ENCODE measurements at regions not wholly inside any gene's neighbourhood (a gene's known extent, or its start where the extent isn't known, plus 50 kb on each side); places are given as distances from the start of the nearest gene placed in this dataset.

- no peak for DNase-seq
These were observed 81.4 kb upstream of the DUSP22 start for GRCh38 chr6:210778-211374.

DNA sequence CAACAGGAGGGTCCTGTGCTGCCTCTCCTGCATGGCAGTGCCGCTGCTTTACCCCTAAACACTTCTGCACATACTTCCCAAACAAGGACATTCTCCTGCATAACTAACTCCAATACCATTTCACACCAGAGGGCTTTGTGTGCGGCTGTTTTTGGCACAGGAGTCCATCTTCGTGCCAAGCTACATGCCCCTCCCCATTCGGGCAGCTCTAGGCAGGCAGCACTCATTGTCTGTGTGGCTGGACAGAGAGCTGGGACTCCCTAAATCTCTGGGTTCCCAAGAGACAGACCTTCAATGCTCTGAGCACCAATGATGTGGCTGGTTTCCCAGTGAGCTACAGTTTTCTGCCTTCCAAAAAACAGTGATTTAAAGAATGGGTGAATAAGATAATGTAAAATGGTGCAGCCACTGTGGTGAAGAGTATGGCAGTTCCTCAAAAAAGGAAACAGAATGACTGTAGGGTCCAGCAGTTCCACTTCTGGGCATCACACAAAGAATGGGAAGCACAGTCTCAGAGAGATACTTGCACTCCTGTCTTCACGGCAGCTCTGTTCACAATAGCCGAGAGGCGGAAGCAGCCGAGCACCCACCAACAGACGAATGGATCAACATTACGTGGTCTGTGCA, 80.3 kb upstream of the DUSP22 start:
- DNase-seq: no peak

- no peak for DNase-seq
These were observed 79.0 kb upstream of the DUSP22 start for GRCh38 chr6:213284-213683.

DNA sequence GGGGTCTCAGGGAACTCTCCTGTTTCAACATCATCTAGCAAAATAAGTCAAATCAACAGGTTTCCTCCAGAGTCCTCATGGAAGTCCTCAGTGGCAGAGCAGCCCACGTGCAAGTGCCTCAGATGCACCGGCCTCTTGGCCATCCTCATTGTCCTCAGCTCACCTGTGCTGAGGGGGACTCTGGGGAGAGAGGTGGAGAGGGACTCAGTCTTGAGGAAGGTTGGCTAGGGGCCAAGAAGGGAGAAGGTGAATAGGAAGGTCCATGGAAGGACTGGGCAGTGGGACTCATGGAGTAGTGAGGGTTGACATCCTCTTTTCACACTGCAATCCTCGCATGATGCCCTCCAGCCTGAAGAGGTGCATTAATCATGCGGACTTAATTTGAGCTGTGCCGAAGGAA, 77.9 kb upstream of the DUSP22 start:
- DNase-seq: no peak

DNA sequence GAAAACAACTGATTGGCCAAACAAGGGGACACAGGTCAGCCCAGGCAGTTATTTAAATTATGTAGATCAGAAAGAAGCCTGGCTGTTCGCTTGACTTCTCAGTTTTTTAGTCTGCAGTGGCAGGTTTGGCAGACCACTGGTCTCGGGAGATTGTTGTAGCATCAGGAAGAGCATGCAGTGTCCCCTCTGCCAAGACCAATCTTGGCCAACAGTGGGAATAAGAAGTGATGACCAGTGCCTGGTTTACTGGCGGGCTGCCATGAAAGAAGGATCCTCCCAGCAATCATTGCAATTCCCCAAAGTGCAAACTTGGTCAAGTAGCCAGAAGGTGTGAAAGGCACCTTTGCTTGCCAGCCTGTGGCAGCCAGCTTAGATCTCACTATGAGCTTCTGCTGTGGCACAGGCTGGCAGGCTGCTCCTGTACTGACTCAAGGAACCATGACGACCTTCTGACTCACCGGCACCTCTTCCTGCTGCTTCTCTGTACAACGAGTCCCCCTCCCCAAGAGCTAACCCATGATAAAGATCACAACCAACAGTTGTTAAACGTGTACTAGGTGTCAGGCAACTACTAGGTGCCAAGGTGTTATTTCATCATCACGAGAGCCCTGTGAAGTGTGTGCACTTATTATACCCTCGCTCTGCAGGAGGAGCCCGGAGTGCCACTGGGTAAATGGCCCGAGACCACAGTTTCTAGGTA, 76.8 kb upstream of the DUSP22 start:
- no peak for DNase-seq

- no peak for DNase-seq
These were observed 75.1 kb upstream of the DUSP22 start for GRCh38 chr6:217048-217659.

GRCh38 chr6:218153-219018, 73.9 kb upstream of the DUSP22 start:
- DNase-seq: no peak

- no peak for DNase-seq
These were observed 73.2 kb upstream of the DUSP22 start for GRCh38 chr6:219019-219570.

- no peak for DNase-seq
These were observed 72.6 kb upstream of the DUSP22 start for GRCh38 chr6:219641-220198.

DNA sequence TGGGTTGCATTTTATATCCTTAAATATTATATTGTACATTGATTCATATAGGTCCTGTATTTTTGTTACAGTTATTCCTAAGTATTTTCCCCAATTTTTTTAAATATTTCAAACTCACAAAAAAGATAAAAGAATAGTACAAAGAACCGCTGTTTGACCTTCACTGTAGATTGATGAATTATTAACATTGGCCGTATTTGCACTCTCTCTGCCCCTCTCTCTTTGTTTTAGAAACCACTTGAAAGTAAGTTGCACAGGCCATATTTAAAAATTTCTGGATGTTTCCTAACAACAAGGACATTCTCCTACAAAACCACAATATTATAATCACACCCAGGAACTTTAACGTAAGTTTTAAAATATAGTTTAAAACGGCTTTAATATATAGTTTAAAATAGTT, 72.0 kb upstream of the DUSP22 start:
- no peak for DNase-seq

DNA sequence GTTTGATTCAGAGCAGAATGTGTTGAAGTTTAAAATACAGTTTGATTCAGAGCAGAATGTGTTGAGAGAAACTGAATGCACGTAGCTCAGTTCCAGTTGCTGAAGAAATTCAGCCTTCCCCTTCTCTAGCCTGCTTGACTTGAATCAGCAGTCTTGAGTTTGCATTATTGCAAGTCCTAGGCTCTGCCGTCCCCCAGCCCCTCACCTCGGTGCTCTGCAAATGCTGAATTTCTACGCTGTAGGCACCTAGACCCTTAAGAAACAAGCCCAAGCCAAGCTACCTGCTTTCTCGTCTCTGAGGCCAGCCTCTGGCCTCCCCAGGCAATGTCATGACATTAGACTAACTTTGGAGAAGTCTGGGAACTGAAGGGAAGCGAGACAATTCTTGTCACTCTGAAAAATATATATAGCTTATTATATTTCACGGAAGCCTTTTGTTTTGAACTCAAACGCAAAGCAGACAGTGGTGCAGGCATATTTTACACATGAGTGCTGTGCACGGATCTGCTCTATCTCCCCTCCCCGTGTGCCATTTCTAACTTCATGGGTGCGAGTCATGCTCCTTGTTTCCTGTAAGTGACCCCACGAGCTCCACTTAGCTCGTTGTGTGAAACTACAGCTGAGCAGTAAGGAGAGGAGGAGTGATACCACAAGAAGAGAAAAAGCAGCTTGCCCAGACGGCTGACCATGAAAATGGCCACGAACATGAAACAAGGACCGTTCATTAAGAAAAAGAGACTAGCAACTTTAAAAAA, 71.4 kb upstream of the DUSP22 start:
- no peak for DNase-seq

DNA sequence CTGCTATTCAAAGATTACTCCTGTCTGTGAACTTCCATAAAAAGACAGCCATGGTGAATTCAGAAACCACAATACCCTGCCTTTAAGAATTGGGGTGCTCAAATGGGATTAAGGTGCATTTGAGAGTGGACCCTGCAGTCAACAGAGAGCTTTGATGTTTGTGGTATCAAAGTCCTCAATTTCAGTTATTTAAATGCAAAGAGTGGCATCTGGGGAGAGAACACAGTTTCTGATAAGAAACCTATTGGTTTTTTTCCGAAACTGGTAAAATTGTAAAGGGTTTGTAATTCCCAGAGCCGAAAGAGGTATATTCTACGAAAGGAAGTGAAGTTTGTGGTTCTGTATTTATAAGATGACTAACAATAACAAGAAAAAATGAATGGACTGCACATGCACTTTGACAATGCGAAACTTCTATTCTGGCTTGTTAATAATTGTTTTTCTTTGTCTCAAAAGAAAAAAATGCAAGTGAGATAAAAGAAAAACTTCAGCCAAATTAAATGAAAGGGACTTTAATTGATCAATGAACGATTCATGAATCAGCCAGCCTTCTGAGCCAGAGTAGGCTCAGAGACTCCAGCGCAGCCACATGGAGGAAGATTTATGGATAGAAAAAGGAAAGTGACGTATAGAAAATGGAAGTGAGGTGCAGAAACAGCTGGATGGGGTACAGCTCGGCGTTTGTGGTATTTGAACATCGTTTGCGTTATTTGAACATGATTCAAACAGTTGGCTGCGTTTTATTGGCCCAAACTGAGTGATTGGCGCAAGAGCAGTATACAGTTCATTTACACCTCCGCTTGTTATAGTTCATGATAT, 70.5 kb upstream of the DUSP22 start:
- no peak for DNase-seq

- DNase-seq: no peak
These were observed 69.8 kb upstream of the DUSP22 start for GRCh38 chr6:222468-222867.

- no peak for DNase-seq
These were observed 69.2 kb upstream of the DUSP22 start for GRCh38 chr6:223136-223535.

GRCh38 chr6:223763-224162, 68.5 kb upstream of the DUSP22 start:
- DNase-seq: no peak

DNA sequence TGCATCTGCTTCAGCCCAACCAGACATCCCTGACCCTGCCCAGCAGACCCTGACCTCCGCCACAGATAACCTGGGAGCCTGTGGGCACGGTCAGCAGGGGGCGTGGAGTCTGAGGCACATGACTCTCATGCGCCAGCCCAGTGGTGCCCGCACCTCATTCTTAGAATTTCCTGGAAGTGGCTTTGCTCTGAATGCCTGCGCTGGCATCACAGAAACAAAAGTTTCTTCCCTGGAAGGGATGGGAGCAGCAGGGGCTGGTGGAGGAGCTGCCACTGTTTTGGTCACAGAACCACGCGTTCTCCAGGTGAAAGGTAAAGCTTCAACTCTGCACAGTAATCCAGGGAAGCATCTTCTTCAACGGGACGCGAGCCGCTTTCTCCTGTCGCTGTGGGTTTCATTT, 67.9 kb upstream of the DUSP22 start:
- DNase-seq: no peak

- no peak for DNase-seq
These were observed 67.1 kb upstream of the DUSP22 start for GRCh38 chr6:225121-225721.

- no peak for DNase-seq
These were observed 66.4 kb upstream of the DUSP22 start for GRCh38 chr6:225907-226306.

DNA sequence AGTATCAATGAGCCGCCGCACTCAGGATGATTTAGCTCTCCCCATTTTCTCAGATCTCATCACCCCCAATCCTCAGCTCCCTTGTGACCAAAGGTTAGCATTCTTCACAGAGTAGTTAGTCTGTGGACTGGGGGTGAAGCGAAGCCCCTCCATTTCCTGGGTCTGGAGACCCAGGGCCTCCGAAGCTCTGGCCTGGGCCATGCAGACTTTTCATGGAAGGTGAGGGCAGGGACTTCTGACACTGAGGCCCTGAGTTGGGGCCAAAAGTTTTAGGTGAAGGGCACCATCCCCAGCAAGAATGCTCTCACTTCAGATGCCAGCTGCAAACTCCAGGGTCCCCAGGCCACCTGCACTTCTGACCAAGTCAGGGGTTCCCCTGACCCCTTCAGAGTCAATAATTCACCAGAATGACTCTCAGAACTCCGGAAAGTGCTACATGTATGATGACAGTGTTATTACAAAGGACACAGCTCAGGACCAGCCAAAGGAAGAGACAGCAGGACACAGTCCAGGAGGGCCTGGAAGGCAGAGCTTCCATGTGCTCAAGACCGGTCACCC, 65.7 kb upstream of the DUSP22 start:
- no peak for DNase-seq
